ENCODE measurements at regions not wholly inside any gene's neighbourhood (a gene's known extent, or its start where the extent isn't known, plus 50 kb on each side); places are given as distances from the start of the nearest gene placed in this dataset.

DNA sequence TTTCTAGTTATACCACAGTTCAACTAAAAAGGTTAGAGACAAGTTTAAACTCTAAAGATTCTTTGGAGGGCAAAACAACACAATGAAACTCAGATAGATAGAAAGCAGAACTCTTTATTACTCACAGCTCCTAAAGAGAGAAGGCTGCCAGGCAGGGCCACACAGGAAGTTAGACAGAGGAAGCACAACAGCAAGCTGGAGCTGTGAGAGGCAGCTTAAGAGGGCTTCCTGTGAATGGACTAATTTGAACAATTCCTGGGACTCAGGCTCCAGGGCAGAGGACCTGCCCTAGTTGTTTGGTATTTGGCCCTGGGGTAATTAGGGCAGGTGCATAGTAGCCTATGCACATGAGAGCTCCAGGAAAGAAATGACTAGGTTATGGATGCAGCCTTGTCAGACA lies 803.6 kb downstream of the DIAPH3 start:
- H3K27ac ChIP-seq (ENCODE audit: low read depth in 1 of 2, low read length in 2 of 2) = no peak overlapping the region
- H3K36me3 ChIP-seq (ENCODE audit: control insufficient read depth in 4 of 4, insufficient read depth in 3 of 4, low read depth in 1 of 4, low read length in 3 of 4) = no peaks in the 10 kb centered on the region
- H3K9me3 ChIP-seq (ENCODE audit: control insufficient read depth in 4 of 4, low read length in 3 of 4) = no peaks in the 10 kb centered on the region
- H3K4me1 ChIP-seq (ENCODE audit: control insufficient read depth in 4 of 4, insufficient read depth in 4 of 4, low read length in 3 of 4) = peaks cover 0 to 3% (median 0%) of the 10 kb centered on the region in 4 donors
- H3K9ac ChIP-seq (ENCODE audit: low read depth in 1 of 2, low read length in 2 of 2) = no peak overlapping the region
- no peak for DNase-seq (ENCODE audit: low spot score)
- TF ChIP-seq HNF4A (conservative IDR thresholded peaks at IDR 0.05) = no peak
- TF ChIP-seq SP1 (IDR thresholded peaks at IDR 0.05) = no peak
- H3K27me3 ChIP-seq (ENCODE audit: control insufficient read depth in 4 of 4, insufficient read depth in 4 of 4, low read length in 3 of 4) = peaks cover 0 to 3% (median 0%) of the 10 kb centered on the region in 4 donors
- no peak overlapping the region for H3K4me3 ChIP-seq (ENCODE audit: low read depth in 1 of 3, low read length in 3 of 3)

DNA sequence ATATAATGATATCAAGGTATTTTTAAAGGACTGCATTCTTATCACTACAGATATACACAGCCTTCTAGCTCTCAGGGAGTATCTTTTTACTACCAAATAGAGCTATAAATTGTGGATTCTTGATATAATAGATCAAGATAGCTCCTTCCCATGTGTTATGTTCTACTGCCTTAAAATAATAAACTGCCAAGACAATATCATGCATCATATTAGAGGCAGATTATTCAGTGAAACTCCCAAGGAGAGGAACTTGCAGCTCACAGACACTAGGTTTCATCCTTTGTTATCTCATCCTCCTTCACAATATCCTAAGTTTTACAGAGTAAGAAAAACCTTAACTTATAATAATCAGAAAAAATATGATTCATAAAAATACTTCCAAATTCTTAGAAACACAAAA lies 802.8 kb downstream of the DIAPH3 start:
- TF ChIP-seq HNF4G (IDR thresholded peaks at IDR 0.05) (no peak), SP1 (IDR thresholded peaks at IDR 0.05) (no peak), YY1 (IDR thresholded peaks at IDR 0.05) (no peak), NR2F2 (IDR thresholded peaks at IDR 0.05) (no peak), JUND (IDR thresholded peaks at IDR 0.05) (no peak), GABPA (IDR thresholded peaks at IDR 0.05 in 1 of 2, conservative IDR thresholded peaks at IDR 0.05 in 1 of 2) (no peak), FOXA2 (IDR thresholded peaks at IDR 0.05) (no peak)
- TF ChIP-seq, protein P1, sequence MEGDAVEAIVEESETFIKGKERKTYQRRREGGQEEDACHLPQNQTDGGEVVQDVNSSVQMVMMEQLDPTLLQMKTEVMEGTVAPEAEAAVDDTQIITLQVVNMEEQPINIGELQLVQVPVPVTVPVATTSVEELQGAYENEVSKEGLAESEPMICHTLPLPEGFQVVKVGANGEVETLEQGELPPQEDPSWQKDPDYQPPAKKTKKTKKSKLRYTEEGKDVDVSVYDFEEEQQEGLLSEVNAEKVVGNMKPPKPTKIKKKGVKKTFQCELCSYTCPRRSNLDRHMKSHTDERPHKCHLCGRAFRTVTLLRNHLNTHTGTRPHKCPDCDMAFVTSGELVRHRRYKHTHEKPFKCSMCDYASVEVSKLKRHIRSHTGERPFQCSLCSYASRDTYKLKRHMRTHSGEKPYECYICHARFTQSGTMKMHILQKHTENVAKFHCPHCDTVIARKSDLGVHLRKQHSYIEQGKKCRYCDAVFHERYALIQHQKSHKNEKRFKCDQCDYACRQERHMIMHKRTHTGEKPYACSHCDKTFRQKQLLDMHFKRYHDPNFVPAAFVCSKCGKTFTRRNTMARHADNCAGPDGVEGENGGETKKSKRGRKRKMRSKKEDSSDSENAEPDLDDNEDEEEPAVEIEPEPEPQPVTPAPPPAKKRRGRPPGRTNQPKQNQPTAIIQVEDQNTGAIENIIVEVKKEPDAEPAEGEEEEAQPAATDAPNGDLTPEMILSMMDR (IDR thresholded peaks at IDR 0.05; ENCODE audit: low read depth, low read length, missing input control) = no peak
- TF ChIP-seq, protein P2, sequence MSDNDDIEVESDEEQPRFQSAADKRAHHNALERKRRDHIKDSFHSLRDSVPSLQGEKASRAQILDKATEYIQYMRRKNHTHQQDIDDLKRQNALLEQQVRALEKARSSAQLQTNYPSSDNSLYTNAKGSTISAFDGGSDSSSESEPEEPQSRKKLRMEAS (IDR thresholded peaks at IDR 0.05) = no peak
- TF ChIP-seq, protein P3, sequence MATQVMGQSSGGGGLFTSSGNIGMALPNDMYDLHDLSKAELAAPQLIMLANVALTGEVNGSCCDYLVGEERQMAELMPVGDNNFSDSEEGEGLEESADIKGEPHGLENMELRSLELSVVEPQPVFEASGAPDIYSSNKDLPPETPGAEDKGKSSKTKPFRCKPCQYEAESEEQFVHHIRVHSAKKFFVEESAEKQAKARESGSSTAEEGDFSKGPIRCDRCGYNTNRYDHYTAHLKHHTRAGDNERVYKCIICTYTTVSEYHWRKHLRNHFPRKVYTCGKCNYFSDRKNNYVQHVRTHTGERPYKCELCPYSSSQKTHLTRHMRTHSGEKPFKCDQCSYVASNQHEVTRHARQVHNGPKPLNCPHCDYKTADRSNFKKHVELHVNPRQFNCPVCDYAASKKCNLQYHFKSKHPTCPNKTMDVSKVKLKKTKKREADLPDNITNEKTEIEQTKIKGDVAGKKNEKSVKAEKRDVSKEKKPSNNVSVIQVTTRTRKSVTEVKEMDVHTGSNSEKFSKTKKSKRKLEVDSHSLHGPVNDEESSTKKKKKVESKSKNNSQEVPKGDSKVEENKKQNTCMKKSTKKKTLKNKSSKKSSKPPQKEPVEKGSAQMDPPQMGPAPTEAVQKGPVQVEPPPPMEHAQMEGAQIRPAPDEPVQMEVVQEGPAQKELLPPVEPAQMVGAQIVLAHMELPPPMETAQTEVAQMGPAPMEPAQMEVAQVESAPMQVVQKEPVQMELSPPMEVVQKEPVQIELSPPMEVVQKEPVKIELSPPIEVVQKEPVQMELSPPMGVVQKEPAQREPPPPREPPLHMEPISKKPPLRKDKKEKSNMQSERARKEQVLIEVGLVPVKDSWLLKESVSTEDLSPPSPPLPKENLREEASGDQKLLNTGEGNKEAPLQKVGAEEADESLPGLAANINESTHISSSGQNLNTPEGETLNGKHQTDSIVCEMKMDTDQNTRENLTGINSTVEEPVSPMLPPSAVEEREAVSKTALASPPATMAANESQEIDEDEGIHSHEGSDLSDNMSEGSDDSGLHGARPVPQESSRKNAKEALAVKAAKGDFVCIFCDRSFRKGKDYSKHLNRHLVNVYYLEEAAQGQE (IDR thresholded peaks at IDR 0.05) = no peak
- TF ChIP-seq, protein P4, sequence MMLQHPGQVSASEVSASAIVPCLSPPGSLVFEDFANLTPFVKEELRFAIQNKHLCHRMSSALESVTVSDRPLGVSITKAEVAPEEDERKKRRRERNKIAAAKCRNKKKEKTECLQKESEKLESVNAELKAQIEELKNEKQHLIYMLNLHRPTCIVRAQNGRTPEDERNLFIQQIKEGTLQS (IDR thresholded peaks at IDR 0.05) = no peak
- TF ChIP-seq, protein P5, sequence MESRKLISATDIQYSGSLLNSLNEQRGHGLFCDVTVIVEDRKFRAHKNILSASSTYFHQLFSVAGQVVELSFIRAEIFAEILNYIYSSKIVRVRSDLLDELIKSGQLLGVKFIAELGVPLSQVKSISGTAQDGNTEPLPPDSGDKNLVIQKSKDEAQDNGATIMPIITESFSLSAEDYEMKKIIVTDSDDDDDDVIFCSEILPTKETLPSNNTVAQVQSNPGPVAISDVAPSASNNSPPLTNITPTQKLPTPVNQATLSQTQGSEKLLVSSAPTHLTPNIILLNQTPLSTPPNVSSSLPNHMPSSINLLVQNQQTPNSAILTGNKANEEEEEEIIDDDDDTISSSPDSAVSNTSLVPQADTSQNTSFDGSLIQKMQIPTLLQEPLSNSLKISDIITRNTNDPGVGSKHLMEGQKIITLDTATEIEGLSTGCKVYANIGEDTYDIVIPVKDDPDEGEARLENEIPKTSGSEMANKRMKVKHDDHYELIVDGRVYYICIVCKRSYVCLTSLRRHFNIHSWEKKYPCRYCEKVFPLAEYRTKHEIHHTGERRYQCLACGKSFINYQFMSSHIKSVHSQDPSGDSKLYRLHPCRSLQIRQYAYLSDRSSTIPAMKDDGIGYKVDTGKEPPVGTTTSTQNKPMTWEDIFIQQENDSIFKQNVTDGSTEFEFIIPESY (IDR thresholded peaks at IDR 0.05) = no peak
- peaks cover 0 to 3% (median 0%) of the 10 kb centered on the region in 4 donors for H3K27me3 ChIP-seq (ENCODE audit: control insufficient read depth in 4 of 4, insufficient read depth in 4 of 4, low read length in 3 of 4)
- no peaks in the 10 kb centered on the region for H3K9me3 ChIP-seq (ENCODE audit: control insufficient read depth in 4 of 4, low read length in 3 of 4)
- DNase-seq (ENCODE audit: low spot score) = no peak
- H3K9ac ChIP-seq (ENCODE audit: low read depth in 1 of 2, low read length in 2 of 2) = no peak overlapping the region
- H3K4me1 ChIP-seq (ENCODE audit: control insufficient read depth in 4 of 4, insufficient read depth in 4 of 4, low read length in 3 of 4) = peaks cover 0 to 3% (median 0%) of the 10 kb centered on the region in 4 donors
- H3K27ac ChIP-seq (ENCODE audit: low read depth in 1 of 2, low read length in 2 of 2) = no peak overlapping the region
- H3K4me3 ChIP-seq (ENCODE audit: low read depth in 1 of 3, low read length in 3 of 3) = no peak overlapping the region
- H3K36me3 ChIP-seq (ENCODE audit: control insufficient read depth in 4 of 4, insufficient read depth in 3 of 4, low read depth in 1 of 4, low read length in 3 of 4) = no peaks in the 10 kb centered on the region
